ENCODE measurements at regions not wholly inside any gene's neighbourhood (a gene's known extent, or its start where the extent isn't known, plus 50 kb on each side); places are given as distances from the start of the nearest gene placed in this dataset.

DNA sequence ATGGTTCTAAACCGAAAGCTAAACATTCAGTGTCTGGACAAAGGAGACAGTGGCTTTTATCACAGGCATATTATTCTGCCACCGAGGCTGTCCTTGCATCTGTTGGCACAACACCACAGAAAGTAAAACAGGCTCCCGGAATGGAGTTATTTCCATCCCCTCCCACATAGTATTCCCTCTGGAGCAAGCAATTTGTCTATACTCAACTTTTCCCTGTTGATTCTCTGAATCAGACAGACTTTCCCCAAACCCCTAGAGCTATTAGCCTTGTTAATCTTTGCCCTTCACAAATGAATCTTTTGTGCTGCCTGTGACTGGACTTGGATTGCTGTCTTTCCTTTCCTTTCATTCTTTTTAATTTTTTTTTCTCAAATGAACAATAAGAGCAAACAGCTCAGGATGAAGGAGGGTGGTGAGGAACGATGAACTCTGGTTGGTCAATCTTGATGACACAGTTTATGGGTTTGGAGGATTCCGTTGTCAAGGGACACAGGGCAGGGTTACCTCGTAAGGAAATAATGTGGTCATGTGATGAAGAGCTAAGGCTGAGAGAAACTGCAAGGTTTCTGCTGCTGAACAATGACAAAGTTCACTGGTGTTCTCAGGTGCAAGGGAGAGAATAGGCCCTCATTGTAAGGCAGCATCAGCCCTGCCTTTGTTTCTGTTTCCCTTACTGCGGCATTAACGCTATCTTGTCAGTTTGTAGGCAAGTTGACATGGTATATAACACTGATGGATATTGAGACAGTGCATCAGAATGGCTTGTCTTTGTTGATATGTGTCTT, 275.0 kb upstream of the BMP2 start:
- no peak for DNase-seq (ENCODE audit: low spot score)

DNA sequence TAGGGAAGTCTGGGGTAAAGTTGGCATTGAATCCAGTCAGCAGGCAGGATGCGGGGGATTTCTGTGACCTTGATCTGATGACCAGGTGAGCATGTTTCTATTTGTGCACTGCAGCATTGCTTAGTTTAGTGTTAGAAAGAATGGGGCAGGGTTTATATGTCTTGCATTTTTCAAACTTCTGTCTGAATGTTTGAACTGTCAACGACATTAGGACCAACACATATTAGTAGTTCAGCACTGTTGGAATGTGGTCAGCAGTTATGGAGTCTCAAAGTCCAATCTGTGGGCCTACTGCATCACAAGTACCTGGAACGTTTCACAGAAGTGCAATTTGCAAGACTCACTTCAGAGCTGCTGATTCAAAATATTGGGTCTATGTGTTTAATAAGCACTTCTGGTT, 276.6 kb upstream of the BMP2 start:
- no peak for DNase-seq (ENCODE audit: low spot score)

DNA sequence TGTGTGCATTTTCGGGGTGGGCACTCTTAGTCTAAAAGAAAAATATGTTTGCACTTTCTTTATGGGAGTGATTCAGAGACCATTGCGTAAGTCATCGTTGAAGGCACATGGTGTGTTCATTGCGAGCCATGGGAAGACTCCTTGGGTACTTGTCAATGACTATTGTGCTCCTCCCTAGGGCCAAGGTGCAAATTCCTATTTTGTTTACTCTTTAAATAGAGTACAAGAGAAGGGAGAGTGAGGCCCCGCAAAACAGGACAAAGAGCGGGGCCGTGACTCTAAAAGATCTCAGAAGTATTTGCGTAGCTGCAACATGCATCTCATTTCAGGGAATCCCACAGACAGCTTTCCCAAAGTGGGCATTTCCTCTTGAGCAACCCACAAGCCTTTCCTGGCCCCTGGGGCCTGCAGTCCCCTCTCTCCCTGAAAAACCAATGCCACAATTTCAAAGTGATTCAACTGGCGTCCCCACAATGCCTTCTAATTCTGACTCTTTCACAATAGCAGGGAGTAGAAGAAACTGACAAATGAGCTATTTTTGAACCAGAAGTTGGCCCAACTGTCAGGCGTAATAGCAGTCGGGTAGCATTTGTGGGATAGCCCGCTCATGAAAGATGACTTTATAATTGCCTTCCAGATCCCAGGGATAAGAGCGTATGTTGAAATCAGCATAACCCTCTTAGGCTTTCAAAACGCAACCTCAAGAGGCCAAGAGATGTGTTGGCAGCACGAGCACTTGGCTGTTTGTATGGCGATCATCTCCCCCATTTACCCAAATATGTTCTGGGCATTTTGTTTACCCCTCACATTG, 277.9 kb upstream of the BMP2 start:
- DNase-seq (ENCODE audit: low spot score), result no peak

DNA sequence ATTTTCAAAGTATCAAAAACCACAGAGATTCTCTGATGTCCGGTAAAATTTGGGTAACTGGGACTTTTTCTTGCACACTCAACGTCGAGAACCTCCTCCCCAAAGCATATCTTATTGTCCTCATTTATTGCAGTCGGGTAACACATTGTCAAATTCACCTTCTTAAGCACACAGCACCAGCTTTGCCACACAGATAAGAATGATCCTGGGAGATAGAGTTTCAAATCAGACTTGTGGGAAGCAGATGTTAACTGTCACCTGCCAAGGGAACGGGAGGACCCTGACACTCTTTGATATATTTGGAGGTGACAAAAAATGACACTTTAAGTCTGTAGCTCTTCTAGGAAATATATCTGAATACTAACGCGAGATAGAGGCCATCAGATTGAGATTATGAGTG, 282.1 kb upstream of the BMP2 start:
- no peak for DNase-seq (ENCODE audit: low spot score)

GRCh38 chr20:6483727-6484126, 283.8 kb upstream of the BMP2 start:
- no peak for DNase-seq (ENCODE audit: low spot score)

- no peak for DNase-seq (ENCODE audit: low spot score)
Observed at GRCh38 chr20:6482486-6482885, 285.0 kb upstream of the BMP2 start.

GRCh38 chr20:6480328-6481200, 286.9 kb upstream of the BMP2 start:
- no peak for DNase-seq (ENCODE audit: low spot score)

DNA sequence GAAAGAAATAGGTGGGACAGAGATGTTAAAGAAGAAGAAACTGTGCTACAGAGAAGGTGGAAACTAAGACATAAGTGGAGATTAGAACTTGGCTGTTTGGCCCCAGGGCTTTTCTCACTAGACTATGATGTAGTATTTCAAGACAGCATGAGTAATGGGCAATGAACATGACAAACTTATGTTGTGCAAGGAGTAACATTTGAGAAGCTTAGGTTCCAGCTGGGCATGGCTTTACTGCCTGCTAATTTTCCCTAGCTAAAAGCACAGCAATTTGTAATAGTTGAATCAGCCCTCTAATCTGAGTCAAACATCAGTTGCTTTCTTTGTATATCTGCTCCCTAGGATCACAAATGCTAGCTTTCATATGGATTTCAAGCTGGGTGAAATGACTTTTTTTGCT, 294.3 kb upstream of the BMP2 start:
- DNase-seq (ENCODE audit: low spot score), result no peak

DNA sequence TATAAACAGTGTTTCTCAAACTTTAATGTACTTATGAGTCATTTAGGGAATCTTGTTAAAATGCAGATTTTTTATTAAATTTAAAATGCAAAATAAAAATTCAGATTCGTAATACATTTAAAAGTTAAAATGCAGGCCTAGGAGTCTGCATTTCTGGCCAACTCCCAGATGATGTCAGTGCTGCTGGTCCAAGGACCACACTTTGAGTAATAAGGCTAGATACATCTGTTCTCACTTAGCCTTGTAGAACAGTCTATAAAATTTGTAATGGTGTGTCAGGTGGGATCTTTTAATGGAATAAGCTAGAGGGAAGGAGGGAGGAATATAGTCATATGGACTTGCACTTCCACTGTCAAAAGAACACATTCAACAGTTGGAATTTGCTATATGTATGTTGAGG, 295.6 kb upstream of the BMP2 start:
- no peak for DNase-seq (ENCODE audit: low spot score)

GRCh38 chr20:6471110-6471647, 296.3 kb upstream of the BMP2 start:
- no peak for DNase-seq (ENCODE audit: low spot score)

DNA sequence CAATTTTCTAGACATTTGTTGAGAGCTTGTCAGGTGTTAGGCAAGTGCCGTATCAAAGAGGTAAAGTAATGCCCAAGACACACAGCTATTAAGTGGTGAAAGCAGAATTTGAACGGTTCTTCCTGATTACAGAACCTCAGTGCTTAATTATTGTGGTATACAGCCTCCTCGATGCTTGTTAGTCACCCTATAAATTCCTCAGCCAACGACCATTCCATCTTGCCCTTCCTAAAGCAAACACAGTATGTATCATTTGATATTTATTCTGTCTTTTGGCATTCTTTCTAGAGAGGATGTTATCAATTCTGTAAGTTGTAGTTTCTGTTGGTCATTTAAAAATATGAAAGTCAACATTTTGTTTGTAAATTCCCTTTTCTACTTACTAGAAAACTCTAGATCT, 297.8 kb upstream of the BMP2 start:
- no peak for DNase-seq (ENCODE audit: low spot score)

- no peak for DNase-seq (ENCODE audit: low spot score)
Observed at GRCh38 chr20:6468423-6469116, 298.9 kb upstream of the BMP2 start.

DNA sequence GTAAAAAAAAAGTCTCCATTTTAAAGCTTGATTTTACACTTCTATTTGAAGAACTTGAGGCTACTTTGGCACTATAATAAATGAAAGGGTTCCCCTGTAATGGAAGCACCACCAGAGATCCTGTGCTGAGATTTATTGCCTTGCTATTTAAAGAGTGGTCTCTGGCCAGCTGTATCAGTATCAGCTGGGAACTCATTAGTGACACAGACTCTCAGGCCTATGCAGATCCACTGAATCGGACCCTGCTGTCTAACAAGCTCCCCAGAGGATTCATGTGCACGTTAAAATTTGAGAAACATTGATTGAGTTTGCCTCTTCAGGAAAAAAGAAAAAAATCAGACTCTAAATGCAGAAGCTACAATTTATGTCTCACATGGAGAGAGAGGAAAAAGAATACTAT, 299.9 kb upstream of the BMP2 start:
- no peak for DNase-seq (ENCODE audit: low spot score)

- no peak for DNase-seq (ENCODE audit: low spot score)
Observed at GRCh38 chr20:6466075-6466810, 301.2 kb upstream of the BMP2 start.

DNA sequence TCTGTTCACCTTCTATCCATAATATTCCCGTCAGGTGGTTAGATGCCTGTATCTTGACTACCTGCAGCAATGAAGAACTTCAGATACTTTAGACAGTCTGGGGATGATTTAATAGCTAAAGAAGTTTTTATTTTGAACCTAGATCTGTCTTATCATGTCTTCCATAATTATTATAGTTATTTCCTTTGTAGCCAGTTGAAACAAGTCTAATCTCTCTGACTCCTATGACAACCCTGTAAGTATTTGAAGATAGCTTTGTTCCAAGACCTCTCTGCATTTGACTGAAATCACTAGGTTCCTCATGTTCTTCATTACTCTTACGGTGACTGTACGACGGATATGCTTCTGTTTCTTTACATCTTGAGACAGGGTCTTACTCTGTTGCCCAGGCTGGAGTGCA, 316.6 kb upstream of the BMP2 start:
- DNase-seq (ENCODE audit: low spot score), result no peak

DNA sequence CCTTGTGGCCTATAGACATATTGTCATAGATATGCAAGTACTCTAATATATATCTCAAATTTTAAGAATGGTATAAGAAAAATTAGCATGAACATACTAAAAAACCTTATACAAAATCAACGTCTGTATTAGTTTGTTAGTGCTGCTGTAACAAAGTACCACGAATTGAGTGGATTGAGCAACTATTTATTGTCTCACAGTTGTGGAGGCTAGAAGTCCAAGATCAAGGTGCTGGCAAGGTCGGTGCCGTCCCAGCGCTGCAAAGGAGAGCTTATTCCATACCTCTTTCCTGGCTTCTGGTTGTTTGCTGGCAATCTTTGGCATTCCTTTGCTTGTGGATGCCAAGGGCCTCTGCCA, 317.6 kb upstream of the FERMT1 start:
- no peak for DNase-seq (ENCODE audit: low spot score)

DNA sequence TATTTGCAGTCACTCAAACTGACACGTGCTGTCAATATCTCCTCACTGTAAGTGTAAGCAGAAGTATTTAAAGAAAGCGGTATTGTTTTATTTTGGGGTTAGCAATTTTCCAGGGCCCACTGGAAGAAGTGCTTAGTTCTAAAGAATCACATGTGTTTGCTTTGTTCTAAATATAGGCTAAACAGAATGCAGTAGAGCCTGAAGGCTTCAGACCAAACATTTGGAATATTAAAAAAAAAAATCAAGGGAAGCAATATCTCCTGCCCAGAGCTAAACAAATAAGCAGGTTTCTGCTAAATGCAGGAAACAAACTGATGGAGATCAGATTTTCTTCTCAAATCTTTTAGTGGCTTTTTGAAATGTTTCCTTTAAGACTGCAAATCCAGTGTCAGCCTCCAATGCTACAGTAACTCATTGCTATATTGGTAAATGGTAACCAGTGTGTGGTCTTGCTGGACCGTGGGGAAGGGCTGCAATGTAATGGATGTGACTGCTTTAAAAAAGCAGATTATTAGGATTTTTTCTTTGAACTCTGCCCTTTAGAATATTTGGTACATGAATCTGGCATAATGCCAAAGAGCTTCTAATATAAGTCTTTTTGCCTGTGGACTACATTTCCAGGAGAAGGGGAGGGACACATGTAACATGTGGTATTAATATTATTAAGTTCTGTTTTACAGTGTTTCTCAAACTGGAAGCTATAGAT, 317.1 kb upstream of the FERMT1 start:
- DNase-seq (ENCODE audit: low spot score), result no peak

GRCh38 chr20:6434131-6434530, 311.3 kb upstream of the FERMT1 start:
- DNase-seq (ENCODE audit: low spot score), result no peak

DNA sequence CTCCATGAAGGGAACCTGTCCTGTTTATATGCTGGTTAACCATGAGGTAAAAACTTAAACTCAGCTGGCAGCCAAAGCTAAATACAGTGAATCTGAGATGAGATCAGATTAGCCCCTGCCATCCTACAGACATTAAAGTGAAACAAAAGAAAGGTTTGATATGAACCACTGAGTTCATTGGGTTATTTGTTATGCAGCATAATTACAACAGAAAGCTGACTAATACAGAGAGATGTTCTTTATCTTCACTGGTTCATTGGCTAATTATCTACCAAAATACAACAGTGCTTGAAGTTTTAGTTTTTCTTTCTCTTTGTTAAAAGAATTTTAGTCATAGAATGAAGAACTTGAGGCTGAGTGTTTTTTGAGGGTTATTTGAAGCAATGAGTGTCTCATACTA, 307.6 kb upstream of the FERMT1 start:
- no peak for DNase-seq (ENCODE audit: low spot score)

- DNase-seq (ENCODE audit: low spot score), result no peak
Observed at GRCh38 chr20:6426287-6426891, 303.6 kb upstream of the FERMT1 start.

All from hematopoietic multipotent progenitor cell treated with erythropoietin and hydrocortisone succinate and interleukin-3 and kit ligand, for 15 days (in vitro differentiated cells).